Body of pancreas (tissue), 4 donors: ENCODE measurements at regions not wholly inside any gene's neighbourhood (a gene's known extent, or its start where the extent isn't known, plus 50 kb on each side); places are given as distances from the start of the nearest gene placed in this dataset.

ENCODE experiments used
- ATAC-seq: fragments of 150-250 bp; one replicate; pipeline ENCODE4 v1.9.1; 2016
- DNase-seq, 4 donors: peaks; one replicate each; pipeline ENCODE4 v3.0.0-alpha.2; 2019
- H3K27ac ChIP-seq, 4 donors: fragments of 200-600 bp; sonication (generic); 1 replicate in 3 of 4; 2 replicates in 1 of 4; pipeline versions ENCODE4 v1.5.1 to v1.6.1; 2016 to 2019; ENCODE audit warnings: mild to moderate bottlenecking in 1 of 4, mixed read lengths in 1 of 4, moderate library complexity in 1 of 4
- H3K27me3 ChIP-seq, 2 donors: fragments of 200-600 bp; sonication (generic); one replicate each; pipeline ENCODE4 v1.6.0; 2016; ENCODE audit warnings: mild to moderate bottlenecking in 1 of 2
- H3K36me3 ChIP-seq, 2 donors: fragments of 200-600 bp; sonication (generic); replicated peaks in 1 of 2; 2 replicates each; pipeline ENCODE4 v1.5.1; 2016; ENCODE audit warnings: low read depth in 2 of 2; ENCODE audit not compliant: insufficient read depth in 1 of 2
- H3K4me1 ChIP-seq: fragments of 200-600 bp; sonication (generic); one replicate; pipeline ENCODE4 v1.6.0; 2016
- H3K4me3 ChIP-seq, 2 donors: fragments of 200-600 bp; sonication (generic); 1 replicate in 1 of 2; 2 replicates in 1 of 2; pipeline ENCODE4 v1.5.1; 2016 to 2019
- H3K9me3 ChIP-seq, 3 donors: fragments of 200-600 bp; sonication (generic); 1 replicate in 2 of 3; 2 replicates in 1 of 3; pipeline ENCODE4 v1.5.1; 2016
- POLR2A ChIP-seq, 3 donors: fragments of 450-650 bp; IDR thresholded peaks; one replicate each; pipeline ENCODE4 v1.6.1; 2016; ENCODE audit warnings: antibody characterized with exemption in 3 of 3, mild to moderate bottlenecking in 2 of 3
- WGBS, 2 donors: methylation state at CpG; one replicate each; pipeline ENCODE4 v1.1.5; 2017; 5-methylcytosine and 5-hydroxymethylcytosine counted together
- intact Hi-C: fragments of 100-400 bp; cut with DNase I; formaldehyde crosslinking; loops from one replicate; pipeline ENCODE4 v1.15.1; 2023
- TF ChIP-seq, protein P1 (sequence below), 7 experiments: fragments of 450-650 bp in 4 of 7; fragments of 200-600 bp in 3 of 7; sonication (generic) in 3 of 7; IDR thresholded peaks; one replicate each; pipeline ENCODE4 v1.5.1; 2016 to 2019; ENCODE audit warnings: antibody characterized with exemption in 7 of 7

DNA sequence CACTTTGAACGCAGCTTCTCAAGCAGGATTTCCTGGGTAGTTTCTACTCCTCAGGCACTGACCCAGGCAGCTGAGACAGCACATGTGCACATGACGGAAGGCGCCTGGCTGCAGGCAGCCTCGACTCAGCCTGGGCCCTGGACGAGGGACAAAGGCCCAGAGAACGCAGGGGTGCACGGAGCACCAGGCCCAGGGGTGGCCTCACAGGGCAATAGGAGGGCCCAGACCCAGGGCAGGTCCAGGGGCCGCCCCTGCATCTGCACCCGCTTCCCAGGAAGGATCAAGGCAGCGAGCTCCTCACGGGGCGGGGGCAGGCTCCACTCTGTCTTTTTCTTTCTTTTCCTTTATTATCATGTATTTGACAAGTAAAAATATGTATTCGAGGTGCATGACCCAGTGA, 208.4 kb downstream of the BRD1 start:
- Histone ChIP-seq H3K9me3 (no peaks in the 10 kb centered on the region), H3K4me3 (no peak overlapping the region), H3K4me1 (no peaks in the 10 kb centered on the region), H3K27me3 (no peaks in the 10 kb centered on the region), H3K36me3 (no peaks in the 10 kb centered on the region), H3K27ac (no peak overlapping the region)
- no peak for TF ChIP-seq POLR2A (IDR thresholded peaks at IDR 0.05)
- TF ChIP-seq, protein P1, sequence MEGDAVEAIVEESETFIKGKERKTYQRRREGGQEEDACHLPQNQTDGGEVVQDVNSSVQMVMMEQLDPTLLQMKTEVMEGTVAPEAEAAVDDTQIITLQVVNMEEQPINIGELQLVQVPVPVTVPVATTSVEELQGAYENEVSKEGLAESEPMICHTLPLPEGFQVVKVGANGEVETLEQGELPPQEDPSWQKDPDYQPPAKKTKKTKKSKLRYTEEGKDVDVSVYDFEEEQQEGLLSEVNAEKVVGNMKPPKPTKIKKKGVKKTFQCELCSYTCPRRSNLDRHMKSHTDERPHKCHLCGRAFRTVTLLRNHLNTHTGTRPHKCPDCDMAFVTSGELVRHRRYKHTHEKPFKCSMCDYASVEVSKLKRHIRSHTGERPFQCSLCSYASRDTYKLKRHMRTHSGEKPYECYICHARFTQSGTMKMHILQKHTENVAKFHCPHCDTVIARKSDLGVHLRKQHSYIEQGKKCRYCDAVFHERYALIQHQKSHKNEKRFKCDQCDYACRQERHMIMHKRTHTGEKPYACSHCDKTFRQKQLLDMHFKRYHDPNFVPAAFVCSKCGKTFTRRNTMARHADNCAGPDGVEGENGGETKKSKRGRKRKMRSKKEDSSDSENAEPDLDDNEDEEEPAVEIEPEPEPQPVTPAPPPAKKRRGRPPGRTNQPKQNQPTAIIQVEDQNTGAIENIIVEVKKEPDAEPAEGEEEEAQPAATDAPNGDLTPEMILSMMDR (IDR thresholded peaks at IDR 0.05) = no peak
- DNase-seq = peak in 1 of 4 donors; percentile 2
- 57 to 60% methylated on average over 9 to 12 of the region's 13 CpGs for WGBS, 2 donors
- ATAC-seq = no peak
- intact Hi-C loops = no loop called here

DNA sequence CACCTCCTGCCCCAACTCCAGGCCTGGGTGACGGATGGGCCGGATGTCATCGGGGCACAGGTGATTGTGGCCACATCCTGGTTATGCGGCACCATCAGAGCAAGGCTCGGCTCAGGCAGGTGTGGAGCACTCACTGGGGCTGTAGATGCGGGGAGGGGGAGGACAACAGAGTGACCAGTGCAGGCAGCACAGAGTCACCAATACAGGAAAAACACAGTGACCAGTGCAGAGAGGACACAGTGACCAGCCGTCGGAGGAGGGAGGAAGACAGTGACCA, 209.1 kb downstream of the BRD1 start:
- H3K4me3 ChIP-seq = no peak overlapping the region
- no peak for TF ChIP-seq POLR2A (IDR thresholded peaks at IDR 0.05)
- TF ChIP-seq, protein P1 (IDR thresholded peaks at IDR 0.05) = no peak
- H3K36me3 ChIP-seq = no peaks in the 10 kb centered on the region
- intact Hi-C loops = no loop called here
- H3K27ac ChIP-seq = no peak overlapping the region
- WGBS, 2 donors = 34 to 40% methylated on average over 8 of the region's 8 CpGs
- peak in 1 of 4 donors; percentile 8 for DNase-seq
- H3K4me1 ChIP-seq = no peaks in the 10 kb centered on the region
- ATAC-seq = no peak
- no peaks in the 10 kb centered on the region for H3K9me3 ChIP-seq
- no peaks in the 10 kb centered on the region for H3K27me3 ChIP-seq

DNA sequence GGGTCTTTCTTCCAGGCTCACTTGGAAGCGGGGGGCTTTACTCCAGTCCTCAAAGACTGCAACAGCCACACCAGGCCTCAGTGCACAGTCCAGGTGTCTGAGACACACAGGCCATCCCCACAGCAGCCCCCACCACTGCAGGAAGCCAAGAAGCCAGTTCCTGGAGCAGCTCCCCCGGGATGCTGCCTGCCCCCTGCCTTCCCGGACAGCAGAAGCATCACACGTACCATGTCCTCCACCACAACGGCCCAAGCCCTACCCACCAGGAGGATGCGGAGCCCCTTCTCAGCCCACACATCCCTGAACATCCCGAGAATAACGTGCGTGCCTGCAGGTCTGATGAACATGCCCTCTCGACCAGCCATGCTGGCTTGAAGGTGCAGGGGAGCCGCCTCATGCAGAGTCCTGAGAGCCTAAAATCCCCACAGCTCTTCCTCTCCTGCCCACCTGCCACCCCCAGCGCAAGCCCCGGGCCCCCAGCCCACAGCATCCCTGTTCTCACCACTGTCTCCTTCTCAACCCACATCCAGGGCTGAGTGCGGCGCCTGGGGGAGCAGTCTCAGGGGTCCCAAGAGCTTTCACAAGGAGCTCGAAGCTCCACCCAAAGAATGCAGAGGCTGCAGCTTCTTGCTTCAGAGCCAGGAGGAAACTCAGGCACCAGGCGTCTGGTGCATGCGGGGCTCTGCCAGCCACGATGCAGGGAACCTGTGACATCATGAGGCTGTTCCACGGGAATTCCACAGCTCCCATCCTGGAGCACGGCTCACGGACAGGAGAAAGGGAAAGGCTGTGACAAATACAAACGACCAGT, 209.6 kb downstream of the BRD1 start:
- peak in 1 of 4 donors; percentile 1 for DNase-seq
- H3K27me3 ChIP-seq = no peaks in the 10 kb centered on the region

DNA sequence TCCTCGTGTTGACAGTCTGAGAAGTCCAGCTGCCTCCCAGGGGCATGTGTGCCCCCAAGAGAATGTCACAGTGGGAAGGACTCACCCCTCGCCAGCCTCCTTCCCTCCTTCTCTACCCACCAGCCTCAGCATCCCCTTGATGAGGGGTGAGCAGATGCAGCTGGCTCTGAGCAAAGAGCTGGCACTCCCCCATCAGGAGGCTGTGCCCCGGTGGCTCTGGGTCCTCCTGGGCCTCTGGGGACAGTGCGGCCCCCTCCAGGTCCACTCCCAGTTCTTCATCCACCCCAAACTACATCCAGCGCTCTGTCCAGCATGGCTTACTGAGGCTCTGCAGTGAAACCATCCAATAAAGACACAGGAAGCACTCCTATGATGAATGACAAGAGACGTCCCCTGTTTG, 210.4 kb downstream of the BRD1 start:
- ATAC-seq = no peak
- no peak for TF ChIP-seq POLR2A (IDR thresholded peaks at IDR 0.05)
- TF ChIP-seq, protein P1 (IDR thresholded peaks at IDR 0.05) = no peak
- DNase-seq = peak in 1 of 4 donors; percentile 2
- no peaks in the 10 kb centered on the region for H3K9me3 ChIP-seq
- no peaks in the 10 kb centered on the region for H3K27me3 ChIP-seq
- no peaks in the 10 kb centered on the region for H3K36me3 ChIP-seq
- WGBS, 2 donors = 58 to 65% methylated on average over 4 to 6 of the region's 6 CpGs
- intact Hi-C loops = no loop called here
- H3K4me1 ChIP-seq = no peaks in the 10 kb centered on the region
- no peak overlapping the region for H3K27ac ChIP-seq
- no peak overlapping the region for H3K4me3 ChIP-seq

More for the DNA sequence above, 209.6 kb downstream of the BRD1 start:
- intact Hi-C loops = no loop called here
- Histone ChIP-seq H3K9me3 (no peaks in the 10 kb centered on the region), H3K27ac (no peak overlapping the region), H3K4me1 (no peaks in the 10 kb centered on the region), H3K4me3 (no peak overlapping the region), H3K36me3 (no peaks in the 10 kb centered on the region)
- TF ChIP-seq, protein P1 (IDR thresholded peaks at IDR 0.05) = no peak
- TF ChIP-seq POLR2A (IDR thresholded peaks at IDR 0.05) = no peak
- no peak for ATAC-seq
- WGBS, 2 donors = 42 to 47% methylated on average over 9 to 23 of the region's 23 CpGs
